IMR-90 (cell line): ENCODE measurements at regions not wholly inside any gene's neighbourhood (a gene's known extent, or its start where the extent isn't known, plus 50 kb on each side); places are given as distances from the start of the nearest gene placed in this dataset.

ENCODE experiments used
- ATAC-seq: fragments of 200-7000 bp; cut with Tn5 transposase; 2 replicates; pipeline ENCODE4 v1.9.1; 2020; ENCODE audit warnings: low read depth, mild to moderate bottlenecking, moderate library complexity
- BruUV-seq: library from RNA; stranded (reverse); fragments of 400-500 nt; replicated peaks from 2 replicates; lab custom pipeline; 2021; lab: Mats Ljungman, UMichigan
- CTCF ChIA-PET: fragments of 300-600 bp; formaldehyde crosslinking; extraction: SDS; loops from one replicate; lab custom pipeline; 2021; ENCODE audit warnings: antibody characterized with exemption; lab: Yijun Ruan, JAX
- POLR2A ChIA-PET: fragments of 300-600 bp; sonication (Branson Sonifier 250); formaldehyde crosslinking; loops from one replicate; lab custom pipeline; 2022; ENCODE audit warnings: antibody characterized with exemption; ENCODE audit not compliant: unreplicated experiment; lab: Charles Lee
- DNase-seq: peaks from one replicate; pipeline ENCODE4 v3.0.0; 2013
- H2AFZ ChIP-seq: replicated peaks from 2 replicates; pipeline ENCODE3; 2013; ENCODE audit warnings: low read length, mild to moderate bottlenecking; ENCODE audit not compliant: poor library complexity
- H2AK5ac ChIP-seq: 2 replicates; pipeline ENCODE4 v1.6.1; 2013; ENCODE audit warnings: low read depth, low read length, inconsistent platforms
- H2AK9ac ChIP-seq: replicated peaks from 2 replicates; pipeline ENCODE3; 2013; ENCODE audit warnings: mild to moderate bottlenecking, low read depth, low read length, moderate library complexity; ENCODE audit not compliant: poor library complexity
- H2BK120ac ChIP-seq: 2 replicates; pipeline ENCODE4 v1.6.1; 2013; ENCODE audit warnings: low read depth, low read length, inconsistent platforms
- H2BK15ac ChIP-seq: 3 replicates; pipeline ENCODE4 v1.6.1; 2013; ENCODE audit warnings: low read depth, low read length, inconsistent platforms
- H2BK20ac ChIP-seq: 2 replicates; pipeline ENCODE4 v1.6.1; 2013; ENCODE audit warnings: low read depth, mild to moderate bottlenecking, inconsistent platforms, low read length, moderate library complexity
- H2BK5ac ChIP-seq: 2 replicates; pipeline ENCODE4 v1.6.1; 2013; ENCODE audit warnings: mild to moderate bottlenecking, low read depth, low read length, inconsistent platforms; ENCODE audit not compliant: poor library complexity, severe bottlenecking
- H3K14ac ChIP-seq: replicated peaks from 2 replicates; pipeline ENCODE4 v1.6.1; 2013; ENCODE audit warnings: low read depth, low read length, inconsistent platforms
- H3K18ac ChIP-seq: 2 replicates; pipeline ENCODE4 v1.6.1; 2013; ENCODE audit warnings: low read depth, low read length, control low read depth
- H3K23ac ChIP-seq: 2 replicates; pipeline ENCODE4 v1.6.1; 2013; ENCODE audit warnings: low read depth, low read length, inconsistent platforms
- H3K27ac ChIP-seq: 2 replicates; pipeline ENCODE4 v1.5.1; 2013; ENCODE audit warnings: mild to moderate bottlenecking, control low read depth, low read length; ENCODE audit not compliant: insufficient read depth
- H3K27me3 ChIP-seq: 2 replicates; pipeline ENCODE4 v1.6.1; 2013; ENCODE audit warnings: low read length; ENCODE audit not compliant: control insufficient read depth, insufficient read depth
- H3K36me3 ChIP-seq: 2 replicates; pipeline ENCODE4 v1.6.1; 2013; ENCODE audit warnings: low read length, mixed read lengths; ENCODE audit not compliant: control insufficient read depth, insufficient read depth
- H3K4ac ChIP-seq: 2 replicates; pipeline ENCODE4 v1.6.1; 2013; ENCODE audit warnings: low read depth, low read length, inconsistent platforms
- H3K4me1 ChIP-seq: 2 replicates; pipeline ENCODE4 v1.6.1; 2013; ENCODE audit warnings: low read length, mixed read lengths; ENCODE audit not compliant: control insufficient read depth, insufficient read depth
- H3K4me2 ChIP-seq: 2 replicates; pipeline ENCODE4 v1.6.1; 2013; ENCODE audit warnings: low read depth, mild to moderate bottlenecking, control low read depth, low read length, moderate library complexity
- H3K4me3 ChIP-seq: 2 replicates; pipeline ENCODE4 v1.5.1; 2013; ENCODE audit warnings: low read depth, mild to moderate bottlenecking, control low read depth, low read length, moderate library complexity; ENCODE audit not compliant: insufficient read depth
- H3K56ac ChIP-seq: 2 replicates; pipeline ENCODE4 v1.6.1; 2013; ENCODE audit warnings: low read length, inconsistent platforms; ENCODE audit not compliant: insufficient read depth; ENCODE audit errors: extremely low read depth
- H3K79me1 ChIP-seq, 2 experiments: 2 replicates each; pipeline ENCODE4 v1.6.1; 2013; ENCODE audit warnings: low read length in 2 of 2, inconsistent platforms in 1 of 2, low read depth in 1 of 2
- H3K9ac ChIP-seq: 2 replicates; pipeline ENCODE4 v1.6.1; 2013; ENCODE audit warnings: low read depth, low read length, control low read depth
- H3K9me1 ChIP-seq: 2 replicates; pipeline ENCODE4 v1.6.1; 2013; ENCODE audit warnings: low read length, inconsistent platforms; ENCODE audit not compliant: insufficient read depth
- H3K9me3 ChIP-seq: 2 replicates; pipeline ENCODE4 v1.6.1; 2013; ENCODE audit warnings: low read length; ENCODE audit not compliant: control insufficient read depth, insufficient read depth
- H4K20me1 ChIP-seq: 2 replicates; pipeline ENCODE4 v1.6.1; 2013; ENCODE audit warnings: low read length, inconsistent platforms; ENCODE audit not compliant: insufficient read depth
- H4K5ac ChIP-seq: 2 replicates; pipeline ENCODE4 v1.6.1; 2013; ENCODE audit warnings: mild to moderate bottlenecking, low read depth, low read length, control low read depth
- H4K8ac ChIP-seq, 2 experiments: 2 replicates each; pipeline ENCODE4 v1.6.1; 2013; ENCODE audit warnings: low read depth in 2 of 2, low read length in 2 of 2, control low read depth in 1 of 2, inconsistent platforms in 1 of 2
- H4K91ac ChIP-seq: 2 replicates; pipeline ENCODE4 v1.6.1; 2013; ENCODE audit warnings: low read depth, low read length, inconsistent platforms; ENCODE audit not compliant: insufficient read depth
- BHLHE40 ChIP-seq: fragments of 150-350 bp; IDR thresholded peaks from 2 replicates; pipeline ENCODE4 v1.6.1; 2016; ENCODE audit warnings: mild to moderate bottlenecking, low read depth, low read length
- FOS ChIP-seq: fragments of 150-350 bp; IDR thresholded peaks from 2 replicates; pipeline ENCODE4 v1.6.1; 2016; ENCODE audit warnings: low read depth, low read length
- MAFK ChIP-seq: IDR thresholded peaks from 2 replicates; pipeline ENCODE4 v1.6.1; 2012; ENCODE audit warnings: low read depth, low read length, improper control_type of control experiment
- RCOR1 ChIP-seq: IDR thresholded peaks from 2 replicates; pipeline ENCODE4 v1.6.1; 2012; ENCODE audit warnings: mild to moderate bottlenecking, low read length, improper control_type of control experiment; ENCODE audit not compliant: insufficient replicate concordance
- SMC3 ChIP-seq: fragments of 150-350 bp; IDR thresholded peaks from 2 replicates; pipeline ENCODE4 v1.6.1; 2016; ENCODE audit warnings: low read depth, mild to moderate bottlenecking, antibody characterized with exemption, low read length, moderate library complexity
- WGBS, 2 experiments: methylation state at CpG; one replicate each; pipeline versions ENCODE4 v1.1.5 to v1.1.7; 2013; ENCODE audit warnings: missing lambda C conversion rate in 2 of 2; ENCODE audit not compliant: insufficient read length in 1 of 2; ENCODE audit errors: extremely low coverage in 2 of 2; 5-methylcytosine and 5-hydroxymethylcytosine counted together
- dilution Hi-C: fragments of 300-500 bp; cut with HindIII; formaldehyde crosslinking; loops from one replicate; pipeline ENCODE4 v1.14.3; 2018; ENCODE audit warnings: low sequenced_read_pairs; ENCODE audit not compliant: unreplicated experiment
- in situ Hi-C: fragments of 300-500 bp; cut with MboI; formaldehyde crosslinking; loops from 3 replicates; pipeline ENCODE4 v1.14.3; 2019; ENCODE audit warnings: low sequenced_read_pairs, inconsistent platforms, mixed read lengths
- intact Hi-C: fragments of 100-400 bp; cut with micrococcal nuclease; formaldehyde crosslinking; loops from 2 replicates; pipeline ENCODE4 v1.10.0; 2022

GRCh38 chr3:34779092-34779491 lies 860.2 kb upstream of the ARPP21 start:
- WGBS, 2 experiments, result no CpG with 5 or more reads among the region's 1 CpG

More at GRCh38 chr3:34779092-34779491, 860.2 kb upstream of the ARPP21 start:
- in situ Hi-C loops (no loop called here), dilution Hi-C loops (no loop called here), intact Hi-C loops (no loop called here)
- Histone ChIP-seq H2BK15ac (no peak overlapping the region), H3K9me3 (peaks cover 10% of the 10 kb centered on the region), H3K23ac (no peak overlapping the region), H3K4me3 (no peak overlapping the region), H4K5ac (no peak overlapping the region), H3K27ac (no peak overlapping the region), H3K4ac (no peak overlapping the region), H4K91ac (no peak overlapping the region), H2AK5ac (no peak overlapping the region), H2AK9ac (no peak overlapping the region), H4K8ac (no peak overlapping the region), H3K18ac (no peak overlapping the region), H3K4me2 (no peak overlapping the region), H2BK120ac (no peak overlapping the region), H2BK20ac (no peak overlapping the region), H3K4me1 (no peaks in the 10 kb centered on the region), H3K27me3 (no peaks in the 10 kb centered on the region), H4K20me1 (no peaks in the 10 kb centered on the region), H3K79me1 (no peaks in the 10 kb centered on the region), H3K56ac (no peak overlapping the region), H2BK5ac (no peak overlapping the region), H3K9ac (no peak overlapping the region), H3K14ac (no peak overlapping the region), H3K9me1 (no peaks in the 10 kb centered on the region), H3K36me3 (no peaks in the 10 kb centered on the region), H2AFZ (no peak overlapping the region)
- no TSS peak for BruUV-seq
- ChIA-PET POLR2A (no interaction called here), CTCF (no interaction called here)
- no peak for DNase-seq
- TF ChIP-seq MAFK (peak; percentile 31; the same call in 1 of the 2 replicates), RCOR1 (no peak), FOS (no peak), SMC3 (no peak), BHLHE40 (no peak)
- ATAC-seq, result no peak
